K562 (cell line): ENCODE measurements at regions not wholly inside any gene's neighbourhood (a gene's known extent, or its start where the extent isn't known, plus 50 kb on each side); places are given as distances from the start of the nearest gene placed in this dataset.

Experiments
- ATAC-seq: fragments of 200-7000 bp; cut with Tn5 transposase; 3 replicates; pipeline ENCODE4 v1.9.1; 2020; ENCODE audit warnings: moderate library complexity
- BruUV-seq: library from RNA; stranded (reverse); fragments of 400-500 nt; replicated peaks from 2 replicates; lab custom pipeline; 2021; lab: Mats Ljungman, UMichigan
- CTCF ChIA-PET: fragments of 300-600 bp; formaldehyde crosslinking; extraction: SDS; loops from one replicate; lab custom pipeline; 2021; ENCODE audit warnings: low intra/inter-chr PET ratio; lab: Yijun Ruan, JAX
- POLR2A ChIA-PET: fragments of 300-600, 350-650 bp; sonication (Branson Sonifier 250); formaldehyde crosslinking; extraction: SDS; loops from one replicate; lab custom pipeline; 2021; ENCODE audit warnings: antibody characterized with exemption, inconsistent platforms; lab: Yijun Ruan, JAX
- DNase-seq, 4 experiments: peaks; one replicate each; pipeline versions ENCODE4 v3.0.0 to v3.0.0-alpha.2; 2011 to 2018; ENCODE audit warnings: low spot score in 3 of 4, mixed read lengths in 3 of 4; ENCODE audit errors: extremely low read depth in 1 of 4
- FAIRE-seq: peaks from 2 replicates; lab custom pipeline; 2011; peaks lifted over from hg19 to GRCh38; lab: Jason Lieb, UNC
- H2AFZ ChIP-seq: 2 replicates; pipeline ENCODE4 v1.6.0; 2011; ENCODE audit warnings: low read depth, low read length, control low read depth, inconsistent platforms
- H3K27ac ChIP-seq: fragments of 200-600 bp; 3 replicates; pipeline ENCODE4 v1.8.0; 2011; ENCODE audit warnings: low read depth, mild to moderate bottlenecking, control low read depth, inconsistent platforms, low read length, moderate library complexity, mixed read lengths; ENCODE audit errors: extremely low read depth
- H3K27me3 ChIP-seq, 2 experiments: fragments of 300-600 bp in 1 of 2; 2 replicates in 1 of 2; 3 replicates in 1 of 2; pipeline versions ENCODE4 v1.6.0 to v1.8.0; 2011; ENCODE audit warnings: inconsistent platforms in 2 of 2, low read length in 2 of 2, mild to moderate bottlenecking in 1 of 2, mixed read lengths in 1 of 2, moderate library complexity in 1 of 2; ENCODE audit not compliant: control insufficient read depth in 2 of 2, insufficient read depth in 2 of 2
- H3K36me3 ChIP-seq: fragments of 300-600 bp; 3 replicates; pipeline ENCODE4 v1.8.0; 2011; ENCODE audit warnings: mild to moderate bottlenecking, low read length, inconsistent platforms; ENCODE audit not compliant: control insufficient read depth, insufficient read depth
- H3K4me1 ChIP-seq, 2 experiments: fragments of 200-600 bp in 1 of 2; replicated peaks in 1 of 2; 2 replicates in 1 of 2; 3 replicates in 1 of 2; pipeline versions ENCODE4 v1.5.1 to v1.8.0; 2011; ENCODE audit warnings: inconsistent platforms in 2 of 2, low read length in 2 of 2, mild to moderate bottlenecking in 1 of 2, mixed read lengths in 1 of 2, moderate library complexity in 1 of 2; ENCODE audit not compliant: control insufficient read depth in 2 of 2, insufficient read depth in 2 of 2
- H3K4me2 ChIP-seq: 2 replicates; pipeline ENCODE4 v1.6.1; 2011; ENCODE audit warnings: low read length, control low read depth, inconsistent platforms, mixed read lengths; ENCODE audit not compliant: insufficient read depth
- H3K4me3 ChIP-seq: fragments of 200-600 bp; sonication (generic), shearing (Covaris generic); 2 replicates; pipeline ENCODE4 v1.5.1; 2016; ENCODE audit warnings: control low read depth, inconsistent platforms
- H3K79me2 ChIP-seq: fragments of 200-600 bp; 3 replicates; pipeline ENCODE4 v1.8.0; 2011; ENCODE audit warnings: low read length, inconsistent platforms; ENCODE audit not compliant: control insufficient read depth, insufficient read depth
- H3K9ac ChIP-seq, 2 experiments: 2 replicates each; pipeline versions ENCODE4 v1.6.0 to v1.6.1; 2011; ENCODE audit warnings: low read depth in 2 of 2, low read length in 2 of 2, control low read depth in 1 of 2, inconsistent platforms in 1 of 2, mild to moderate bottlenecking in 1 of 2, mixed read lengths in 1 of 2; ENCODE audit not compliant: insufficient read depth in 1 of 2
- H3K9me1 ChIP-seq: one replicate; pipeline ENCODE4 v1.6.0; 2011; ENCODE audit warnings: inconsistent platforms, mild to moderate bottlenecking, low read length, moderate library complexity; ENCODE audit not compliant: control insufficient read depth, insufficient read depth
- H3K9me3 ChIP-seq: replicated peaks from 2 replicates; pipeline ENCODE4 v1.5.1; 2011; ENCODE audit warnings: low read depth, low read length, inconsistent platforms; ENCODE audit not compliant: control insufficient read depth, insufficient read depth
- H4K20me1 ChIP-seq: replicated peaks from 2 replicates; pipeline ENCODE4 v1.6.1; 2011; ENCODE audit warnings: low read length, inconsistent platforms, mixed read lengths; ENCODE audit not compliant: control insufficient read depth, insufficient read depth
- BMI1 ChIP-seq: fragments of 150-350 bp; IDR thresholded peaks from 2 replicates; pipeline ENCODE4 v1.6.1; 2014; ENCODE audit warnings: low read length
- MEIS2 ChIP-seq: fragments of 450-650 bp; IDR thresholded peaks from 2 replicates; pipeline ENCODE4 v1.6.1; 2014; ENCODE audit warnings: mild to moderate bottlenecking; ENCODE audit not compliant: partially characterized antibody
- NBN ChIP-seq: fragments of 450-650 bp; IDR thresholded peaks from 2 replicates; pipeline ENCODE4 v1.6.1; 2016; ENCODE audit warnings: low read depth, mild to moderate bottlenecking
- NCOA2 ChIP-seq, 2 experiments: fragments of 450-650 bp; IDR thresholded peaks; 2 replicates each; pipeline ENCODE4 v1.6.1; 2018; ENCODE audit warnings: mild to moderate bottlenecking in 2 of 2, moderate library complexity in 1 of 2; ENCODE audit not compliant: partially characterized antibody in 2 of 2
- NCOR1 ChIP-seq: fragments of 450-650 bp; IDR thresholded peaks from 2 replicates; pipeline ENCODE4 v1.6.1; 2016; ENCODE audit warnings: mild to moderate bottlenecking, moderate library complexity
- TAF1 ChIP-seq: IDR thresholded peaks from 2 replicates; pipeline ENCODE4 v1.6.1; 2011; ENCODE audit warnings: mild to moderate bottlenecking, low read length, moderate library complexity; ENCODE audit not compliant: insufficient read depth, control insufficient read depth, severe bottlenecking; ENCODE audit errors: extremely low read depth
- ZFPM2 ChIP-seq: fragments of 250-450 bp; sonication (Bioruptor Pico); IDR thresholded peaks from 2 replicates; pipeline ENCODE4 v1.5.1; 2022; ENCODE audit warnings: mild to moderate bottlenecking
- ZNF143 ChIP-seq: sonication (generic); formaldehyde crosslinking; IDR thresholded peaks from 2 replicates; pipeline ENCODE4 v1.9.0; 2022; ENCODE audit warnings: mild to moderate bottlenecking, missing genetic modification reagents
- ZNF24 ChIP-seq: fragments of 450-650 bp; IDR thresholded peaks from 2 replicates; pipeline ENCODE4 v1.6.1; 2016
- ZNF431 ChIP-seq: sonication (generic); formaldehyde crosslinking; IDR thresholded peaks from 2 replicates; pipeline ENCODE4 v1.8.0; 2022; ENCODE audit warnings: mild to moderate bottlenecking, missing genetic modification reagents
- in situ Hi-C: fragments of 300-500 bp; cut with MboI; formaldehyde crosslinking; loops from 4 replicates; pipeline ENCODE4 v1.15.0; 2018; ENCODE audit warnings: inconsistent platforms, mixed read lengths
- intact Hi-C: fragments of 100-400 bp; cut with micrococcal nuclease; formaldehyde crosslinking; loops from 2 replicates; pipeline ENCODE4 v1.14.2; 2022
- TF ChIP-seq, protein P1 (sequence below): fragments of 450-650 bp; formaldehyde crosslinking; IDR thresholded peaks from 2 replicates; pipeline ENCODE4 v1.4.0; 2022; ENCODE audit warnings: mild to moderate bottlenecking, moderate library complexity
- TF ChIP-seq, protein P2 (sequence below): sonication (generic); formaldehyde crosslinking; IDR thresholded peaks from 2 replicates; pipeline ENCODE4 v1.9.0; 2022; ENCODE audit warnings: mild to moderate bottlenecking, missing genetic modification reagents
- TF ChIP-seq, protein P3 (sequence below): fragments of 250-450 bp; sonication (Bioruptor Pico); IDR thresholded peaks from 2 replicates; pipeline ENCODE4 v1.4.0; 2020; ENCODE audit warnings: mild to moderate bottlenecking, moderate library complexity
- TF ChIP-seq, protein P4 (sequence below): fragments of 250-450 bp; sonication (Bioruptor Pico); IDR thresholded peaks from 2 replicates; pipeline ENCODE4 v1.5.0; 2021
- TF ChIP-seq, protein P5 (sequence below), 2 experiments: IDR thresholded peaks; 2 replicates each; pipeline ENCODE4 v1.6.1; 2012; ENCODE audit warnings: improper control_type of control experiment in 2 of 2, low read depth in 2 of 2, low read length in 2 of 2, borderline replicate concordance in 1 of 2

DNA sequence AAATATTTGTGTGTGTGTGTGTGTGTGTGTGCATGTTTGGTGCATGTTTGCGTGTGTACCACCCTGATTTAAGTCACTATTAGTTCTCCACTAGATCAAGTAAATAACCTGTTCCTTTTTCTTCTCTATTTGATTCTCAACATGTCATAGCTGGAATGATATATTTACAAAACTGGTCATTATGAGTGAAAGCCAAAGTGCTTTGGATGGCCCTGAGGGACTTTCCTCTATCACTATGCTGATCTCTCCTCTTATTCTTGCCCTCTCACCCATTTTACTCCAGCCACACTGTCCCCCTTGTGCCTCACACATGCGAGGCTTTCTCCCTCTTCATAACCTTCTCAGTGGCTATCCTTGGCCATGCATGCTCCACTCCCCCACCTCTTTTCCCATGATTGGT is 144.6 kb upstream of the NMUR2 start (continued):
- TF ChIP-seq, protein P1, sequence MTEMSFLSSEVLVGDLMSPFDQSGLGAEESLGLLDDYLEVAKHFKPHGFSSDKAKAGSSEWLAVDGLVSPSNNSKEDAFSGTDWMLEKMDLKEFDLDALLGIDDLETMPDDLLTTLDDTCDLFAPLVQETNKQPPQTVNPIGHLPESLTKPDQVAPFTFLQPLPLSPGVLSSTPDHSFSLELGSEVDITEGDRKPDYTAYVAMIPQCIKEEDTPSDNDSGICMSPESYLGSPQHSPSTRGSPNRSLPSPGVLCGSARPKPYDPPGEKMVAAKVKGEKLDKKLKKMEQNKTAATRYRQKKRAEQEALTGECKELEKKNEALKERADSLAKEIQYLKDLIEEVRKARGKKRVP (CRISPR knock-in tag) = no peak
- TF ChIP-seq TAF1 (no peak), NCOR1 (no peak), NCOA2 (IDR thresholded peaks at IDR 0.05; ENCODE audit: partially characterized antibody in 2 of 2) (no peak), BMI1 (no peak)
- TF ChIP-seq, protein P2, sequence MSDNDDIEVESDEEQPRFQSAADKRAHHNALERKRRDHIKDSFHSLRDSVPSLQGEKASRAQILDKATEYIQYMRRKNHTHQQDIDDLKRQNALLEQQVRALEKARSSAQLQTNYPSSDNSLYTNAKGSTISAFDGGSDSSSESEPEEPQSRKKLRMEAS (CRISPR knock-in tag) = no peak
- TF ChIP-seq, all 486 proteins: peak for 0

DNA sequence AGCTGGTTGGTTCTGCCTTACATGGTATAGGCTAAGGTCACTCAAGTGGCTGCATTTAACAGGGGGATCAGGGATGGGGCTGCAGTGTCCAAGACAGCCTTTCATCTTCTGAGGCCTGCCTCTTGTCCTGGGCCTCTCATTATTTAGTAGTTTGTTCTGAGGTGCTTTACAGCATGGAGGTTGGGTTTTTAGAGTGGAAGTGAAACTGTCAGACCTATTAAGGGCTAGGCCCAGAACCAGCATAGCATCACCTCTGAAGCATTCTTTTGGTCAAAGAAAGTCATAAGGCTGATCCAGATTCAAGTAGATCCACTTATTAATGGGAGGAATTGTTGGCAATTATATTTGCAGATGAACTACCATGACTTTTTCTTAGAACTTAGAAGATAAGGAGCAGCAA is 146.0 kb upstream of the NMUR2 start:
- in situ Hi-C loops = no loop called here
- no peak for FAIRE-seq
- no peak for ATAC-seq

More for the DNA sequence above, 146.0 kb upstream of the NMUR2 start:
- ChIA-PET POLR2A (no interaction called here), CTCF (no interaction called here)
- no peaks in the 10 kb centered on the region for H3K9me3 ChIP-seq
- intact Hi-C loops = no loop called here
- no peak overlapping the region for H3K9ac ChIP-seq
- no peaks in the 10 kb centered on the region for H3K79me2 ChIP-seq
- no peak overlapping the region for H3K4me2 ChIP-seq
- TF ChIP-seq ZNF24 (no peak), ZFPM2 (CRISPR knock-in tag) (no peak), NBN (no peak), ZNF431 (CRISPR knock-in tag) (no peak), ZNF143 (CRISPR knock-in tag) (no peak), MEIS2 (no peak)
- TF ChIP-seq, protein P3, sequence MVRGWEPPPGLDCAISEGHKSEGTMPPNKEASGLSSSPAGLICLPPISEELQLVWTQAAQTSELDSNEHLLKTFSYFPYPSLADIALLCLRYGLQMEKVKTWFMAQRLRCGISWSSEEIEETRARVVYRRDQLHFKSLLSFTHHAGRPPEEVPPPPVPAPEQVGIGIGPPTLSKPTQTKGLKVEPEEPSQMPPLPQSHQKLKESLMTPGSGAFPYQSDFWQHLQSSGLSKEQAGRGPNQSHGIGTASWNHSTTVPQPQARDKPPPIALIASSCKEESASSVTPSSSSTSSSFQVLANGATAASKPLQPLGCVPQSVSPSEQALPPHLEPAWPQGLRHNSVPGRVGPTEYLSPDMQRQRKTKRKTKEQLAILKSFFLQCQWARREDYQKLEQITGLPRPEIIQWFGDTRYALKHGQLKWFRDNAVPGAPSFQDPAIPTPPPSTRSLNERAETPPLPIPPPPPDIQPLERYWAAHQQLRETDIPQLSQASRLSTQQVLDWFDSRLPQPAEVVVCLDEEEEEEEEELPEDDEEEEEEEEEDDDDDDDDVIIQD (CRISPR knock-in tag) = no peak
- TF ChIP-seq, protein P4, sequence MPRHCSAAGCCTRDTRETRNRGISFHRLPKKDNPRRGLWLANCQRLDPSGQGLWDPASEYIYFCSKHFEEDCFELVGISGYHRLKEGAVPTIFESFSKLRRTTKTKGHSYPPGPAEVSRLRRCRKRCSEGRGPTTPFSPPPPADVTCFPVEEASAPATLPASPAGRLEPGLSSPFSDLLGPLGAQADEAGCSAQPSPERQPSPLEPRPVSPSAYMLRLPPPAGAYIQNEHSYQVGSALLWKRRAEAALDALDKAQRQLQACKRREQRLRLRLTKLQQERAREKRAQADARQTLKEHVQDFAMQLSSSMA (CRISPR knock-in tag) = no peak
- TF ChIP-seq, protein P5, sequence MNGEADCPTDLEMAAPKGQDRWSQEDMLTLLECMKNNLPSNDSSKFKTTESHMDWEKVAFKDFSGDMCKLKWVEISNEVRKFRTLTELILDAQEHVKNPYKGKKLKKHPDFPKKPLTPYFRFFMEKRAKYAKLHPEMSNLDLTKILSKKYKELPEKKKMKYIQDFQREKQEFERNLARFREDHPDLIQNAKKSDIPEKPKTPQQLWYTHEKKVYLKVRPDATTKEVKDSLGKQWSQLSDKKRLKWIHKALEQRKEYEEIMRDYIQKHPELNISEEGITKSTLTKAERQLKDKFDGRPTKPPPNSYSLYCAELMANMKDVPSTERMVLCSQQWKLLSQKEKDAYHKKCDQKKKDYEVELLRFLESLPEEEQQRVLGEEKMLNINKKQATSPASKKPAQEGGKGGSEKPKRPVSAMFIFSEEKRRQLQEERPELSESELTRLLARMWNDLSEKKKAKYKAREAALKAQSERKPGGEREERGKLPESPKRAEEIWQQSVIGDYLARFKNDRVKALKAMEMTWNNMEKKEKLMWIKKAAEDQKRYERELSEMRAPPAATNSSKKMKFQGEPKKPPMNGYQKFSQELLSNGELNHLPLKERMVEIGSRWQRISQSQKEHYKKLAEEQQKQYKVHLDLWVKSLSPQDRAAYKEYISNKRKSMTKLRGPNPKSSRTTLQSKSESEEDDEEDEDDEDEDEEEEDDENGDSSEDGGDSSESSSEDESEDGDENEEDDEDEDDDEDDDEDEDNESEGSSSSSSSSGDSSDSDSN (IDR thresholded peaks at IDR 0.05; ENCODE audit: borderline replicate concordance in 1 of 2, low read depth in 2 of 2, low read length in 2 of 2) = no peak
- no peaks in the 10 kb centered on the region for H3K4me1 ChIP-seq
- no peaks in the 10 kb centered on the region for H3K27me3 ChIP-seq
- H3K36me3 ChIP-seq = no peaks in the 10 kb centered on the region
- no peaks in the 10 kb centered on the region for H4K20me1 ChIP-seq
- DNase-seq = no peak
- no peak overlapping the region for H3K27ac ChIP-seq
- H3K4me3 ChIP-seq = no peak overlapping the region
- H2AFZ ChIP-seq = no peak overlapping the region
- H3K9me1 ChIP-seq = no peaks in the 10 kb centered on the region
- BruUV-seq = no TSS peak
